ENCODE measurements at regions not wholly inside any gene's neighbourhood (a gene's known extent, or its start where the extent isn't known, plus 50 kb on each side); places are given as distances from the start of the nearest gene placed in this dataset.

DNA sequence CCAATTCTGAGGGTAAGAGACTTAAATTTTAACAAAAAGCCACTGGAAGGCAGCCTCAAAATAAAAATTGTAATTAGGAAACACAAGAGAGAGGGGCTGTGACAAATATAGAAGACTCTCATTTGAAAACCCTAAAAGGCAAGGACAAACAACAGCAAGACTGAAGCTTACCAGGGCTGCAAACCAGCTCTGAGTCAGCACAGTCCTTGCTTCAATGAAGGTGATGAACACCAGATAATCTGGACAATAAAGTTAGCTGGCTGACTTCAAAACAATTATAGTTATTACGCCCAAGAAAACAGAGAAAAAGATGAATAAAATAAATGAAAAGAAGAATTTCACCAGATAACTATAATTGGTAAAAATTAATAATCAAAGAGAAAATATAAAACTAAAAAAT, 149.3 kb upstream of the NSMCE3 start:
- DNase-seq = no peak

DNA sequence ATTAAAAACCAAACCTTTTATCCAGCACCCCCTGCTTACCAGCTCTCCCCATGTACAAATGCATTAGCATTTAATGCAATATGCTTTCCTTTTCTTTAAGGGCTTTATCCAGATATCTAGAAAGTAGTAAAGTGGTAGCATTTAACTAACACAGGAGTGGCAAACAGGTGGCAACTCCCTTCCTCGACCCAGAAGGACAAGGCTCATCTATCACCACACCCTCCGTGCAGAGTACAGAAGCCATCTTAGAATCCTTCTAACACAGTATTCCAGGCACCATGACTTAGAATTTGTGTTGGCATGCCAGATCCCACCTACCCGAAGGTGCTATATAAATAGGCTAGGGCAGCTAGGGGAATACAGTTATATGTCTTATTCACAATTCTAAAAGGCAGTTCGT, 148.6 kb upstream of the NSMCE3 start:
- DNase-seq = no peak

DNA sequence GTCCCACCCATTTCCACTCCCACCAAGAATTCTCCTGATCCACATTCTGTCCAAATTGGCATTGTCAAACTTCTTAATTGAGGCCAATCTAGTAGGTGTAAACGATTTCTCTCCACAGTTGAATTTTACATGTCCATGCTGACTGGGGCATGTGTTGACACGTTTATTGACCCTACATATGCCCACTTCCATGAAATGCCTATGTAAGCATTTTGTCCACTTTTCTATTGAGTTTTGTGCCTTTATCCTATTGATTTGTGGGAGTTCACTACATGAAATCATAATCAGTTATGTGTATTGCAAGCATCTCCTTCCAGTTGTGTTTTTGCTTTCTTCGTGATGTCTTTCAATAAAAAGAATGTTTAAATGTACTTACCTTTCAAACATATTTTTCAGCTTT, 141.7 kb upstream of the NSMCE3 start:
- no peak for DNase-seq

DNA sequence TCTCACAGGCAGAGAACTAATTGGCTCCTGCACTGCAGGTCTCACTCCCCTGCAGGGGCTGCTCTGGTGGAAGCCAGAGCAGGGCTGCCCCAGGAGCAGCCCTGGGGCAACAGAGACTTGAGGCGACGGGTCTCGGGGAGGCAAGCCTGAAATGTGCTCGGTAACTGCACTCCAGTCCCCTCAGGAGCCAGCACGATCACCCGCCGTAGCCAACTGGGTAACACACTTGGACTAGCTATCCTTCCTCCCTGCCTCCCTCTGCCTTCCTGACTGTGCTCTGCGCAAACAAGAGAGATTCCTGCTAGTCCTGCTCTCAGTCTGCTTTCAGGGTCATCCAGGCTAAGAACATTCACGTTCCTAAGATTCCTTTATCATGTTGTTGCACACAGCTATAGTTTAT, 140.7 kb upstream of the NSMCE3 start:
- DNase-seq = no peak

DNA sequence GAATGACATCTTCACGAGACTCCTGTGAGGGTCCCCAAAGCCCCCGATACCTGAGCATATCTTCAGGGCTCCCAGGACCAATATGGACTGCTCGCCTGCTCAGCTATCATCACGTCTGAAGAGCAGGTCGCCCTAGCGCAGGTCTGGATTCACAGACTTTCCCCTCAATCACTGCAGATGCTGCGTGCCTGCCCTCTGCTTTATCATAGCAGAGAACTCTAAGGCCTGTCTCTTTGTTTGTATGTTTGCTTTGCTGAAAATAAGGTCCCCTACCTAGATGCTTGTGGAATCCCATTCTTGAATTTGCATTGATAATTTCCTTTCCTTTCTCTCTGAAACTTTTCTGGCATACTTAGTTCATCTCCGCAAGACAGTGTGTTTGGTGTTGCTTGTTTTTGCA, 140.3 kb upstream of the NSMCE3 start:
- DNase-seq = no peak

DNA sequence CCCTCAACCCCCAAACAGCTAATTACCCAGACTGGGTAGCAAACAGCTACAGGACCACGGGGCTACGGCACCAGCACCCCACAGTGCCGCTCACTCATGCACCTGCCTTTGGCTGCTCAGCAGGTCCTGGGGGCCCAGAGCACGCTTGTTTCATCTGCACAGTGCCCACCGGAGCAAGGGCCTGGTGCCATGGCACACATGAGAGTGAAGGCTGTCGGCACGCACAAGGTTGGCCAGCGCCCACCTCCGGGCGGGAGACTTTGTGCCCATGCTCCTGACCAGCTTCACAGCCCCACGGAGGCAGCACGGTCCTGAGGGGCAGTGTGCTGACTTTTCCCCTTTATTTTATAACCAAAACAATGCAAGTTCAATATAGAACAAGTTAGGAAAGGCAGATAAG, 135.9 kb upstream of the NSMCE3 start:
- no peak for DNase-seq

DNA sequence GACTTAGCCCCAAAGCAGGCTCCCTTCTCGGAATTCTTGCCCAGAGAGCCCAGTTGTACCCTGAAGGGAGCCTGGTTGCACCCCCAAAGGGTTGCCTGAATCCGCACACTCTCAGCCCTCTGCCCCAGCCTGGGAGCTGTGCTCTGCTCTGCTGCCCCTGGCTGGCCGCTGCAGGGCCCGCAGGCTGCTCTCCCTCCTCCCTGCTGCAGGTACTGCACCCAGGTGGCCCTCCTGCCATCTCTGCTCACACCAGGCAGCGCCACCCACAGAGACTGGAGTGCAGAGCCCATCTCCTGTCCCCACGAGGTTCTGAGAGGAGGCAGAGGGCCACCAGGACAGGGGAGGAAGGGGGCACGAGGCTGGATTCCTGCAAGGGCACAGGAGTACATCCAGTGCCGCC, 134.2 kb upstream of the NSMCE3 start:
- no peak for DNase-seq

DNA sequence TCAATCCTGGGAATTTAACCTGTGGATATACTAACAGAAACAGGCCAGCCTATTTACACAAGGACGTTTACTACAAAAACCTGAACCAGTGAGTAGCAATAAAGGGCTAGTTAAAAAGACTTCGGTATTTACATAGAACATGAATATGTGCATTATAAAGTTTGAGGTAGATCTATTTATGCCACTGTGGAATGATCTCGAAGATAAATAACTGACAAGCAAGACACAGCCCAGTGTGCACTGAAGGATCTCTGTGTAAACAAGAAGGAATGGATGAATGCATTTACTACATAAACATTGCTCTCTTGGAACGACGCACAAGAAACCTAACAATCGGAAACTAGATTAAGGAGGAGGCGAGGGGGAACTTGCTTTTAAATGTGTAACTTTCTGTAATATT, 132.0 kb upstream of the NSMCE3 start:
- DNase-seq = no peak

DNA sequence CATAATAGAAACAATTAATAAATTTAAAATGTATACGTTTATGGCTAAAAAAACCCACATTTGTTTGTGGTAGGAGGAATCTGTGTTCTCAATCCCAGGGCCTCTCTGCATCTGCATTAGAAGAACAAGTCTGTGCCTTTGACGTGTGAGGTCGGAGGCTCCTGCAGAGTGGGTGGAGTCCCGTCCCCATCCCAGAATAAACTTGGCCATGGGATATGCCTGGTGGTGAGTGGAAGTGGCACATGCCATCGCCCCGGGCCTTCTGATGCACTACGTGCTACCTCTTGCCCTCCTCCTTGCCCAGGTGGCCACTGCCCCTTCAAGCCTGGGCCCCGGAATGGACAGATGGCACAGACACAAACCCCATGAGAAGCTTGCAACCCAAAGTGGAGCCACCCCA, 131.1 kb upstream of the NSMCE3 start:
- DNase-seq = no peak

DNA sequence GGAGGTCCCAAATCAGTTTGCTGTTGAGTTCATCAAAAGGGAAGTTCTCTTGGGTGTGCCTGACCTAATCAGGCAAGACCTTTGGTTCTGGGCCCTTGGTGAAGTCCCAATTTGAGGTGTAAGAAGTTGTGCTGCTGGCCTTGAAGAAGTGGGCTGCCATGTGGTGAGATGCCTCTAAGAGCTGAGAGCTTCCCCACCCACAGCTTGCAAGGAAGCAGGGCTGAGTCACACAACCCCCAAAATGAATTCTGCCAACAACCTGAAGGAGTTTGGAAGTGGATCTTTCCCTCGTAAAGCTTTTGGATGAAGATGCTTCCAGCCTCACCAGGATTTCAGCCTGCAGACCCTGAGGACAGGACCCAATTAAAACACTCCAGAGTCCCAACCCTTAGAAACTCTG, 129.3 kb upstream of the NSMCE3 start:
- DNase-seq = no peak

DNA sequence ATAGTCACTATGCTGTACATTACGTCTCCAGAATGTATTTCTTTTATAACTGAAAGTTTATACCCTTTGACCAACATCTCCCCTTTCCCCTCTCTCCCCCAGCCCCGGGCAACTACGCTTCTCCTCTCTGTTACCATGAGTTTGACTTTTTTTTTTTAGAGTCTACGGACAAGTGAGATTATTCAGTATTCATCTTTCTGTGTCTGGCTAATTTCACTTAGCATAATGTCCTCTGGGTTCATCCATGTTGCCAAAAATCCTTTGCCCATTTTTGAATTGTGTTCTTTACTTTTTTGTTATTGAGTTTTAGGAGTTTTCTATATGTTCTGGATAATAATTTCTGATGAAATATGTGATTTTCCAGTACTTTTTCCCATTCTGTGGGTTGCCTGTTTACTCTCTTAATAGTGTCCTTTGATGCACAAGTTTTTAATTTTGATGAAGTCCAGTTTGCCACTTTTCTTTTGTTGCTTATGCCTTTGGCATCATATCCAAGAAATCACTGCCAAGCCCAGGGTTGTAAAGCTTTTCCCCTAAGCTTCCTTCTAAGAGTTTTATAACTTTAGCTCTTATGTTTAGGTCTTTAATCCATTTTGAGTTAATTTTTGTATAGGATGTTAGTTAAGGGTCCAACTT, 126.7 kb upstream of the NSMCE3 start:
- DNase-seq = no peak

DNA sequence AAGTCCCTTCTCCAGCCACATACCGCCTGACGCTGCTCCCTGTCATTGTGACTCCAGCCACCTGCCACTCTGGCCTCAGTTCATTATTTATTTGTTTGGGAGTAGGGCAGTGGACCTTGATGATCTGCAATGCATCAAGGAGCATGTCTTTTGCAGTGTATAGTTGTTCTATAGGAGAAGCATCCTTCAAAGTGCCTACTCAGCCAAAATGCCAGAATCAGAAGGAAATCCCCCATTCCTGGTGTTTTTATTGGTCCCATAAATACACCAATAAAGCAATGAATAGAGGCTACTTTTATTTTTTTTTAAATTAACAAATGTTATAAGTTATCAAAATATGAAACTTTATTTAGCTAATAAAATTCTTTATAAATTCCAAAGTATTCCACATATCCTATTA, 123.8 kb upstream of the NSMCE3 start:
- no peak for DNase-seq

DNA sequence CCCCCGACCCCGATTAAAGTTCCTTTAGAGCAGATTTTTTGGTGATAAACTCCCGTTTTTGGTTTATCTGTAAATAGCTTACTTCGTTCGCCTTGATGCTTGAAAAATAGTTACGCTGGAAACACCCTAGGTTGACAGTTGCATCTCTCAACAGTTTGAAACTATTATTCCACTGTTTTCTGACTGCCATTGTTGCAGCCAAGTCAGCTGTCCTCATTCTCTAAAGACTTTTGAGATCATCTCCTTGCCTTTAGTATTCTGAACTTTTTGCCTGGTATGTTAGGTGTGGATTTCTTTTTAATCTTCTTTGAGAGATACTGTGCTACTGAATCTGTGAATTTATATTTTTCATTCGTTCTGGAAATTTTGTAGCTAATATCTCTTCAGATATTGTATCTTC, 122.7 kb upstream of the NSMCE3 start:
- no peak for DNase-seq

DNA sequence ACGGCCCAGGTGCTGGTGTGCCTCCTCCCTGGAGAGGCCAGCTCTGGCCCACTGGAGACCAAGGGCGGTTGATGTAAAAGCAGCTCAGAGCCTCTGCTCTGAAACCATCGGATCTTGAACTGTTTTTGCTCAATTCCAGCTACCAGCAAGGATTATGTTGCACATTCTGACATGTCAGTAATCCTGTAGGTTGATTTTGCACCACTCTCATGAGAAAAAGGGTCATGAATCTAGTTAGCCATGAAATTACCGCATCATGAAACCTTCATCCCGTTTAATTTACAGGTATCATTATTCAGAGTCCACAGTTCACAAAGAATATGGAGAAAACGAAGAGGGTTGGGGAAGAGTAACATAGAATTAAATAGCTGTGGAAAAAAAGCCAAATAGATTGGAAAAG, 120.4 kb upstream of the NSMCE3 start:
- no peak for DNase-seq

DNA sequence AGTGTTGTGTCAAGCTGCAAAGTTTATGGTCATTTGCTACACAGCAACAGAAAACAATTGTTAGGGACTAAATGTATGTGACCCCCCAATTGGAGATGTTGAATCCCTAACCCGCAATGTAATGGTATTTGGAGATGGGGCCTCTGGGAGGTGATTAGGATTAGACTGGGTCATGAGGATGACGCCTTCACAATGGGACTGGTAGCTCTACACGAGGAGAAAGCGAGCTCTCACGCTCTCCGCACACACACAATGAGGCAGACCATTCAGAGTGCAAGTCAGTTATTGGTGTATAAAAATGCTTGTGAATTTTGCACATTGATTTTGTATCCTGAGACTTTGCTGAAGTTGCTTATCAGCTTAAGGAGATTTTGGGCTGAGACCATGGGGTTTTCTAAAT, 116.9 kb upstream of the NSMCE3 start:
- DNase-seq = no peak

DNA sequence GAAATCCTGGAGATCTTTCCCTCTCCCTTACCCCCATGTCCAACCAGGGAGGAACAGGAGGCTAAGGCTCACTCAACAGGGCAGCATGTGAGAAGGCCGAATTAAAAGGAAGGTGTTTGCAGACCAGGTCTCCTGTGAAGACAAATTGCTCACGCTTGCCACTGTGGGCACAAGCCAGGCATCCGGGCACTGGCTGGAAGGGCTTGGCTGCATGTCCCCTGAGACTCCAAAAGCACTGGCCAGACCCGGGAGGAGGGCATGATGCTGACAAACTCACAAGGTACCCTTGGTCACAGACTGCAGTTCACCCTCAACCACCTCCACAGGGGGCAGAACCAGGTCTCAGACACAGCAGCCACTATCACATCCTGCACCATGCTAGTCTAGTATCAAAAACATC, 113.7 kb upstream of the NSMCE3 start:
- no peak for DNase-seq

DNA sequence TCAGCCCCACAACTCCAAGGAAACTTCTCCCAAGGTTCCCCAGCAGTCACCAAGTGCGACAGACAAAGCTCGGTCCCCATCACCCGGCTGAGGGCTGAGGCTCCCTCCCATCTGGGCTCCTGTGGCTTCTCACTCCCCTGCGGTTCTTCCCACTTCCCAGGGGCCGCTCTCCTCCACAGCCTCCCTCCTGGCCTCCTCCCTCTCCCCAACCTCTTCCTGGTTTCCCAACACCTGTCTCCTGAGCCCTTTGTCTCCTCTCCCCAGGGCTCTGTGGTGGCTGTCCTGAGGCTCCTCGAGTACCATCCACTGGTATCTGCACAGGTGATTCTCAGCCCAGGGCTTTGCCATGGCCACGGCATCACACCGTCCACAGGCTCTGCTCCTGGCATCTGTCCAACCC, 113.2 kb upstream of the NSMCE3 start:
- DNase-seq = no peak

DNA sequence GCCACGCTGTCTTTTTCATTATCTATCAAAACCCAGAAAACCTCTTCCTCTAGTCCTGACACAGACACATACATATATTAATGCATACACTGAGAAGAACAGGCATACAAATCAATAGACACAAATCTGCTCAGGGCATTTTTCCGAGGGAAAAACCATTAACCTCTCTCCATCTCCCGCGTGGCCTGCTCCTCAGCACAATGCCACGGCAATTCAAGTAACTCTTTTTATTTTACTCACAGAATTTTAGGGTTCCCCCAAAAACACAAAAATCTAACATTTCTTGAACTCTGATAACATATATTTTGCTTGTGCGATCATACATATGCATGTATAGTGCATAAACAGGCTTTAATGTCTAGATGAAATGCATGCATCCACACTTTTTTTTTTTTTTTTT, 110.8 kb upstream of the NSMCE3 start:
- no peak for DNase-seq

DNA sequence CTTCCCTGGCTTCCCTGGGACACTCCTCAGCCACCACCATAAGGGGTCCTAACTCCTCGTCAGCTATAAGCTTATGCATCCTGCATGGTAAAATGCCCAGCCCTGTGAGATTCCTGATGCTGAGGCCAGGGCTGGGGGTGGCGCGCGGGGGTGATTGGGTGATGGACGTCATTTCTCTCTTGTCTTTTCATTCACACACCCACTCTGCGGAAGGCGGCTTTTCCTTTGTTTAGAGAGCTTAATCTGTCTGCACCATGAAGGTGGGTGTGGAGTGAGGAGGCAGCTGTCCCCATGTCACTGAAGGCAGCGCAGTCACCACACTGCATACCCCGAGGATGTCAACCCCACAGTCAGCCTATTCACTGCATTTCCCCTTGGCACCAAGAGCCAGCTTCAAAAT, 110.0 kb upstream of the NSMCE3 start:
- DNase-seq = no peak

DNA sequence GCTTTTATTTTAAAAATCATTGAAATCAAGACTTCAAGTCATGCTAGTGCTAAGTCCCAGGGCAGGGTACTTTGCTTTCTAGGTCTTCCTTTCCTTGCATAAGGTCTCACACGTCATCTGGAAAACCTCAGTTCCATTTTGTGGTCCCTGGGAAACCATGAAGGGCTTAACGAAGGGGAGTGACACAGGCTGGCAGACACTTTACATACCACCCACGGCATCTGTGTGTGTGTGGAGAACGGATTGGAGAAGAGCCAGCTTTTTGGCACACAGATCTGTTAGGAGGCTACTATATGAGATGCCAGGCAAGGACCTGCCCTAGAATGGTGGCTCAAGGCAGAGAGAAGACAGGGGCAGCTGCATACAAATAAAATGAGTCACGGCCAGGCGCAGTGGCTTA, 107.5 kb upstream of the NSMCE3 start:
- DNase-seq = no peak

DNA sequence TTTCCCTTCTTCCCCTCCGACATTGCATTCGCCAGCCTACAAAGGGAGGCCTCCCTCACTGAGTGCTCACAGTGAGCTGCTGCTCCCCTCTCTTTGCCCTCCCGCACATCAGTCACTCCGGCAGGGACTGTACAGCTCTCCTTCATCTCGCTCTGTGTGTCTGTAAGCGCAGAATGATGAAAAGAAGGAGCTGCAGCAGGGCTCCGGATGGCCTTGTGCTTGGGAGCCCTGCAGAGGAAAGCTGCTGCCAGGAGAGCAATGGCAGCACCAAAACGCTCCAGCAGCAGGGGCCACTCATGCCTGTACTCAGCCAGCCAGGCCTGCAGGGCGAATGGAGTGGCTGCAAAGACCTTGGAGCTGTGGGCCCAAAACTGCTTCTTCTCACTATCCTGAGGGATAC, 107.0 kb upstream of the NSMCE3 start:
- DNase-seq = no peak

DNA sequence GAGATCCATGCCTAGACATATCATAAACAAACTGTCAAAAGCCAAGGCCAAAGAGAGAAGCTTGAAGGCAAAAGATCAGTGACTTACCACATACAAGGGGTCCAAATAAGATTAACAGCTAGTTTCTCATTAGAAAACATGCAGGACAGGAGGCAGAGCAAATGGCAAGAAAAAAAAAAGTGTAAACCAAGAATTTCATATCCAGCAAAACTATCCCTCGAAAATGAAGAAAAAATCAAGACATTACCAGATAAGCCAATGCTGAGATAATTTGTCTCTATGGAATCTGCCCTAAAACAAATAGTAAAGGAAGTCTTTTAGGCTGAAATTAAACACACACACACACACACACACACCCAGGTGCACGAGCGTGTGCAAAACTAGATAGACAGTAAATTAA, 99.6 kb upstream of the NSMCE3 start:
- DNase-seq = no peak

DNA sequence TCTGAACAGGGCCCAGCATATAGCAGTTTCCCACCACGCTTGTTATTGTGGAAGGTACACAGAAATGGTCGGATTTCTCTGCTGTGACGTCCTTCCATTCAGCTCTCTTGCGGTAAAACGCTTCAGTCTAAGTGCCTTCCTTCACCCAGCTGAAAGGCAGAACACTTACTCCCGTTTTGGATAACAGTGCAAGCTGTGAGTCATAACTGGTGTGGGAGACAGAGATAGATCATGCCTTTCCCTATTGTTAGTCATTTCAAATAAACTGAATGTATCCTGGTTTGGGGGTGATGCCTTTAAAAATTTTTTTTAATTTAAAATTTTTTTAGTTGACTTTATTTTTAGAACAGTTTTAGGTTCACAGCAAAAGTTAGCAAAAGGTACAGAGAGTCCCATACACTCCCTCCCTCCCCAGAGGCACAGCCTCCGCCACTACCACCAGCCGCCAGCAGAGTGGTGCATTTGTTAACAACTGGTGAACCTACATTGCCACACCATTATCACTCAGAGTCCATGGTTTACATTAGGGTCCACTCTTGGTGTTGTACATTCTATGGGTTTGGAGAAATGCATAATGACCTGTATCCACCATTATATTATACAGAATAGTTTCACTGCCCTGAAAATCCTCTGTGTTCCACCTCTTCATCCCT, 94.9 kb upstream of the NSMCE3 start:
- DNase-seq = no peak

DNA sequence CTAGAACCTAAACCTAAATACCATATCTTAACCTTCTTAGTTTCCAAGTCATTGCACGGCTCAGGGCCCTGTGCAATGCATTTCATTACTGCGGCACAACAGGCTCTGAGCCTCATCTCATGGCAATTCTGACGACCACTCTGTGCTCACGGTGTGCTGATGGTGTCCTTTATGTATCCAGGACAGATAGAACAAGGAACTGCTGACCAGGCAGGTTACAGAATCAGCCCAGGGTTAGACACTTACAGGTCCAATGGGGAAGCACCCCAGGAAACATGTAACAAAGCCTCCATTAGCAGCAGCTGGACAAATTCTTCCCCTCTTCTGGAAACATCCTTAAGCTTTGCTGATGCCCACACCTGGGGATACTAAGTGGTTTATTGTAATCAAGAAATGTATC, 91.9 kb upstream of the NSMCE3 start:
- DNase-seq = no peak

DNA sequence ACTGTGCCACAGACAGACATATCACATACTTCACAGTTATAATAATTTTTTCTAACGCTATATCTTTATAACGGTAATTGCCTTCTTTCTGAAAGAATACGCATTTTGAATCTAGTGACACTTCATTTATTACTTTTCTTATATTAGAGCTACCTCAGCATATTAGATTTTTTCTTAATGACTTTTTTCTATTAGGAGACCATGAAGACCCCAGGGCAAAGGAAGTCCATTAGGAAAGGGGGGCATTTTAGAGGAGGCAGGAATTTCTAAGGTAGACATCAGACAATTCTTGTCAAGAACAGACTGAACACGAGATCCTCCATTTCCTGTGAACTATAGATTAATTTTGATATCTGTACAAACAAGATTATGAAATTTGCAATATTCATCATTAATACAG, 90.5 kb upstream of the NSMCE3 start:
- DNase-seq = no peak

DNA sequence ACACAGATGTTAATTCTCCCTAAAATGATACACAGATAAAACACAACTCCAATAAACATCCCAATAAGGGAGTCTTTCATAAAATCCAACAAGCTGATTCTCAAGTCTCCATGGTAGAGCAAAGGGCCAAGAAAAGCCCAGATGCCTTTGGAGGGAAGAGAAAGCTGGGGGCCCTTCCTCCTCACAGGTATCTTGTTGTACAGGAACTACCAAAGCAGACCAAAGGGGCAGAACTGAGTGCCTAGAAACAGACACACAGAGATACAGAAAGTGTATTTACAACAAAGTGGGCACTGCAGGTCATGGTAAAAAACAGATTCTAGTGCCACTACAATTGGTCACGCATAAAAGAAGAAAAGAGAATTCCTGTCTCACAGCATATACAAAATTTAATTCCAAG, 87.2 kb upstream of the NSMCE3 start:
- no peak for DNase-seq

Measured in NCI-H2029 (cell line).